ENCODE measurements at regions not wholly inside any gene's neighbourhood (a gene's known extent, or its start where the extent isn't known, plus 50 kb on each side); places are given as distances from the start of the nearest gene placed in this dataset.

DNA sequence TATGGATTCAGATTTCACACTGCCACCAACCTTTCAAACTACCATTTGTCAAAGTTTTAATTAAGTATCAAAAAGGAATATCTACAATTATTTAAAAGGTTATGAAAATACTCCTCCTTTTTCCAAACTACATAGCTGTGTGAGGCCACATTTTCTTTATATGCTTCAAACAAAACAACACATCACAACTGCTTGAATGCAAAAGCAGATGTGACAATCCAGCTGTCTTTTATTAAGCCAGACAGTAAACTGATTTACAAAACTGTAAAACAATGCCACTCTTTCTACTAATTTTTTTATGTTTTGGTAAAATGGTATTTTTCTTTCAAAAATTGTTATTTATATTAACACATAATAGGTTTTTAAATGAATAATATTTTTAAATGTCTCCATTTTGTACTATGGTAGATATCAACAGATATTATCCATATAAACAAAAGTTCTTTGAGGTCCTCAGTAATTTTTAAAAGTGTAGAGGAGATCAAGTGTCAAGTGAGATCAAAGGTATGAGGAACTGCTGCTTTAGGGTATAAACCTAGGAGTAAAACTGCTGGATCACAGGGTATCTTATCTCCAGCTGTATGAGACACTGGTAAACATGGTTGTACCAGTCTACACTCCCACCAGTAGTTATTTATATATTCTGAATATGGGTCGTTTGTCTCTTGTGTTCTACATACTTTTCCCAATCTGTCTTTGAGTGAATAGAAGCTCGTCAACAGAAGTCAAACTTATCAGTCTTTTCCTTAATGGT, 68.8 kb upstream of the SERTAD2 start:
- Histone ChIP-seq H3K27me3 (no peaks in the 10 kb centered on the region), H3K36me3 (no peaks in the 10 kb centered on the region), H3K27ac (no peak overlapping the region), H3K4me1 (no peaks in the 10 kb centered on the region), H3K4me3 (no peak overlapping the region), H3K9me3 (no peaks in the 10 kb centered on the region)
- WGBS, 2 donors (ENCODE audit: low coverage in 1 of 2): 55 to 59% methylated on average over 2 of the region's 2 CpGs
- no peak for ATAC-seq
- TF ChIP-seq POLR2A (IDR thresholded peaks at IDR 0.05): no peak
- TF ChIP-seq EP300 (IDR thresholded peaks at IDR 0.05): no peak
- TF ChIP-seq POLR2AphosphoS5 (IDR thresholded peaks at IDR 0.05): no peak
- TF ChIP-seq, protein P1, sequence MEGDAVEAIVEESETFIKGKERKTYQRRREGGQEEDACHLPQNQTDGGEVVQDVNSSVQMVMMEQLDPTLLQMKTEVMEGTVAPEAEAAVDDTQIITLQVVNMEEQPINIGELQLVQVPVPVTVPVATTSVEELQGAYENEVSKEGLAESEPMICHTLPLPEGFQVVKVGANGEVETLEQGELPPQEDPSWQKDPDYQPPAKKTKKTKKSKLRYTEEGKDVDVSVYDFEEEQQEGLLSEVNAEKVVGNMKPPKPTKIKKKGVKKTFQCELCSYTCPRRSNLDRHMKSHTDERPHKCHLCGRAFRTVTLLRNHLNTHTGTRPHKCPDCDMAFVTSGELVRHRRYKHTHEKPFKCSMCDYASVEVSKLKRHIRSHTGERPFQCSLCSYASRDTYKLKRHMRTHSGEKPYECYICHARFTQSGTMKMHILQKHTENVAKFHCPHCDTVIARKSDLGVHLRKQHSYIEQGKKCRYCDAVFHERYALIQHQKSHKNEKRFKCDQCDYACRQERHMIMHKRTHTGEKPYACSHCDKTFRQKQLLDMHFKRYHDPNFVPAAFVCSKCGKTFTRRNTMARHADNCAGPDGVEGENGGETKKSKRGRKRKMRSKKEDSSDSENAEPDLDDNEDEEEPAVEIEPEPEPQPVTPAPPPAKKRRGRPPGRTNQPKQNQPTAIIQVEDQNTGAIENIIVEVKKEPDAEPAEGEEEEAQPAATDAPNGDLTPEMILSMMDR (IDR thresholded peaks at IDR 0.05): no peak

DNA sequence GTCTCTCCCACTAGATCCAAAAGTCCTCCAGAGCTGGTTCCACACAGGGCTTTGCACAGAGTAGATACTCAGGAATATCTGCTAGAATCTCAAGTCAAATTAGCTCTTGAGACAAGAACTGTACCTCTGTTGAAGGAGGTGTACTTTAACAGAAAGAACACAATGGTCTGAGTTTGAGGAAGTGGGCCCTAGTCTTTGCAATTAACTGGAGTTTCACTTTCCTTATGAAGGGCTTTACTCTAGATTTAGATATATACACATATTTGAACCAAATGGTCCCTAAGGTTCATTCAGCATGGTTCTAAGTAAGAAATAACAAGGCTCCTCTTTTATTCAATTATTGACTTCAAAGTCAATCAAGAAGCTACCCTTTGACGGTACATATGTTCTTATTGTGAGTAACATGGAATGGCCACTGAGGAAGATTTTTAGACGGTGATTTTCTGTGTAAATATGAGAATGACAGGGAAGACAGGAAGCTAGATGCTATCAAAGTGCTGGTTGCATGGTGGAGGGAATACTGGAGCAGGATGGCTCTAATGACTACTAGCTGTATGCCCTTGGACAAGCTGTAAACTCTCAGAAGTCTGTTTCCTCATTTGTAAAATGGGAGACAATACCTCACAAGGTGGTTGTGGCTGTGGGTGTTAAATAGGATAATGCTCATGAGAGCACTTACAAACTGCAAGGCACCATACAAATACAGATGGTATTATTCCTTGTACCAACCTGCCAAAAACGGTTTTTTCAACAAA, 73.5 kb upstream of the SERTAD2 start:
- WGBS, 2 donors (ENCODE audit: low coverage in 1 of 2): 59 to 79% methylated on average over 3 of the region's 3 CpGs

GRCh38 chr2:64727843-64728463, 74.2 kb upstream of the SERTAD2 start:
- Histone ChIP-seq H3K9me3 (no peaks in the 10 kb centered on the region), H3K4me3 (no peak overlapping the region), H3K4me1 (peaks cover 0 to 29% (median 0%) of the 10 kb centered on the region in 3 donors), H3K27me3 (no peaks in the 10 kb centered on the region), H3K36me3 (no peaks in the 10 kb centered on the region), H3K27ac (no peak overlapping the region)
- WGBS, 2 donors (ENCODE audit: low coverage in 1 of 2): 52 to 62% methylated on average over 2 to 4 of the region's 11 CpGs
- TF ChIP-seq POLR2AphosphoS5 (IDR thresholded peaks at IDR 0.05) (no peak), POLR2A (IDR thresholded peaks at IDR 0.05) (no peak), EP300 (IDR thresholded peaks at IDR 0.05) (no peak)
- TF ChIP-seq, protein P1 (IDR thresholded peaks at IDR 0.05): no peak
- no peak for ATAC-seq

More for the DNA sequence above, 73.5 kb upstream of the SERTAD2 start:
- no peak for ATAC-seq
- TF ChIP-seq, protein P1 (IDR thresholded peaks at IDR 0.05): no peak
- no peak for TF ChIP-seq POLR2A (IDR thresholded peaks at IDR 0.05)
- no peak for TF ChIP-seq POLR2AphosphoS5 (IDR thresholded peaks at IDR 0.05)
- TF ChIP-seq EP300 (IDR thresholded peaks at IDR 0.05): no peak
- H3K9me3 ChIP-seq: no peaks in the 10 kb centered on the region
- peak overlapping the region in 1 of 4 donors; percentile 4 for H3K27ac ChIP-seq
- H3K4me1 ChIP-seq: peaks cover 0 to 29% (median 0%) of the 10 kb centered on the region in 3 donors
- no peaks in the 10 kb centered on the region for H3K36me3 ChIP-seq
- no peak overlapping the region for H3K4me3 ChIP-seq
- no peaks in the 10 kb centered on the region for H3K27me3 ChIP-seq

DNA sequence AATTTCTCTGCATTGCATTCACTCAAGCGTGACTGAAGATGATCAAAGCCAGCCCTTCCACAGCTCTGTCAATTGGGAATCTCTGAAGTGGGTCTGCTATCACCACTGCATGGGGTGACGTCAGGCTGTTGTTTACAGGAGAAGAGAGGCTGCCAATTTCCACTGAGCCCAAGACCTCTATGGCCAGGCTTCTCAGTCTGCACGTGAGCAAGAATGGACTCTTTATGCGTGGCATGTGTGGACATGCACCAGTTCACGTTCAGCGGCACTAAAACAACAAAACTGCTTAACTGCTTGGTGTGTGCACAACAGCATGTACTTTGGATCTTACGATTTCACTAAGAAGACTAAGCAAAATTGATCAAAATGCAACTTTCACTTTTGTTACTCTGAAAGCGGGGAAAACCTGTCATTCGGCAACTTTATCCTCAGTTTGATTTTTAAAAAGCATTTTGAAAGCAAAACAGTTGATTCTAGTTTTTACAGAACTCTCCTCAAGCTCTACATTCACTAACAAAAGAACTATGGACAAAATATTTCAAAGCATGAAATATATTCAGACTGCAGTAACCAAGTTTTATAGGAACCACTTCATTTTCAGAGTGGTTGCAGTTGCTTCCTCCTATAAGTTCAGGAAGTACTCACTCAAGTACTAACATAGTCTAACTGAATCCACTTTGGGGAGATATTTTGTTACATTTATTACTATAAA, 77.0 kb upstream of the SERTAD2 start:
- H3K36me3 ChIP-seq: no peaks in the 10 kb centered on the region
- peak overlapping the region; percentile 59 to 75 (median 66) for H3K27ac ChIP-seq
- TF ChIP-seq, protein P1 (IDR thresholded peaks at IDR 0.05): no peak
- no peak for TF ChIP-seq POLR2A (IDR thresholded peaks at IDR 0.05)
- TF ChIP-seq POLR2AphosphoS5 (IDR thresholded peaks at IDR 0.05): peak; percentile 25
- no peak for TF ChIP-seq EP300 (IDR thresholded peaks at IDR 0.05)
- WGBS, 2 donors (ENCODE audit: low coverage in 1 of 2): 14 to 40% methylated on average over 3 to 5 of the region's 9 CpGs
- ATAC-seq: peak; percentile 84
- no peaks in the 10 kb centered on the region for H3K9me3 ChIP-seq
- H3K27me3 ChIP-seq: no peaks in the 10 kb centered on the region
- peak overlapping the region; percentile 43 to 56 for H3K4me3 ChIP-seq
- peaks cover 0 to 29% (median 0%) of the 10 kb centered on the region in 3 donors for H3K4me1 ChIP-seq
